ENCODE measurements at regions not wholly inside any gene's neighbourhood (a gene's known extent, or its start where the extent isn't known, plus 50 kb on each side); places are given as distances from the start of the nearest gene placed in this dataset.
"Not testable (repeated sequence)": the region's sequence is repeated elsewhere in the genome, so short reads cannot be mapped to it uniquely, and the experiment has no call there.

- Histone ChIP-seq H3K4me1 (ENCODE audit: control insufficient read depth, insufficient read depth, low read length) (no peaks in the 10 kb centered on the region), H3K4me3 (ENCODE audit: insufficient read depth, low read depth, low read length) (no peak overlapping the region), H3K36me3 (ENCODE audit: control insufficient read depth, insufficient read depth, low read length) (no peaks in the 10 kb centered on the region), H3K27ac (ENCODE audit: insufficient read depth, low read depth, low read length, poor library complexity, severe bottlenecking) (no peak overlapping the region), H3K27me3 (ENCODE audit: control insufficient read depth, insufficient read depth, low read length, poor library complexity, severe bottlenecking) (no peaks in the 10 kb centered on the region), H3K9me3 (ENCODE audit: control insufficient read depth, low read length) (no peaks in the 10 kb centered on the region)
- 92 to 94% methylated on average over 4 of the region's 4 CpGs for WGBS, 2 experiments
Observed at GRCh38 chr7:119982884-119983283, 290.1 kb upstream of the KCND2 start.

- H3K4me1 ChIP-seq (ENCODE audit: control insufficient read depth, insufficient read depth, low read length): no peaks in the 10 kb centered on the region
- WGBS, 2 experiments: 95% methylated on average over 5 of the region's 5 CpGs
- no peak overlapping the region for H3K27ac ChIP-seq (ENCODE audit: insufficient read depth, low read depth, low read length, poor library complexity, severe bottlenecking)
- H3K4me3 ChIP-seq (ENCODE audit: insufficient read depth, low read depth, low read length): no peak overlapping the region
- H3K9me3 ChIP-seq (ENCODE audit: control insufficient read depth, low read length): no peaks in the 10 kb centered on the region
- no peaks in the 10 kb centered on the region for H3K36me3 ChIP-seq (ENCODE audit: control insufficient read depth, insufficient read depth, low read length)
- no peaks in the 10 kb centered on the region for H3K27me3 ChIP-seq (ENCODE audit: control insufficient read depth, insufficient read depth, low read length, poor library complexity, severe bottlenecking)
Observed at GRCh38 chr7:119983468-119983867, 289.5 kb upstream of the KCND2 start.

GRCh38 chr7:119984247-119984646 is 288.7 kb upstream of the KCND2 start:
- H3K4me3 ChIP-seq (ENCODE audit: insufficient read depth, low read depth, low read length): no peak overlapping the region
- no peaks in the 10 kb centered on the region for H3K9me3 ChIP-seq (ENCODE audit: control insufficient read depth, low read length)
- no peaks in the 10 kb centered on the region for H3K4me1 ChIP-seq (ENCODE audit: control insufficient read depth, insufficient read depth, low read length)
- H3K27ac ChIP-seq (ENCODE audit: insufficient read depth, low read depth, low read length, poor library complexity, severe bottlenecking): no peak overlapping the region
- no peaks in the 10 kb centered on the region for H3K36me3 ChIP-seq (ENCODE audit: control insufficient read depth, insufficient read depth, low read length)
- WGBS, 2 experiments: 92 to 97% methylated on average over 3 of the region's 3 CpGs
- H3K27me3 ChIP-seq (ENCODE audit: control insufficient read depth, insufficient read depth, low read length, poor library complexity, severe bottlenecking): no peaks in the 10 kb centered on the region

GRCh38 chr7:119988401-119988800 is 284.6 kb upstream of the KCND2 start:
- 95 to 100% methylated on average over 1 of the region's 1 CpG for WGBS, 2 experiments
- H3K4me3 ChIP-seq (ENCODE audit: insufficient read depth, low read depth, low read length): no peak overlapping the region

GRCh38 chr7:119994928-119995327 is 278.0 kb upstream of the KCND2 start:
- H3K27ac ChIP-seq (ENCODE audit: insufficient read depth, low read depth, low read length, poor library complexity, severe bottlenecking): no peak overlapping the region
- H3K4me1 ChIP-seq (ENCODE audit: control insufficient read depth, insufficient read depth, low read length): no peaks in the 10 kb centered on the region
- no peaks in the 10 kb centered on the region for H3K27me3 ChIP-seq (ENCODE audit: control insufficient read depth, insufficient read depth, low read length, poor library complexity, severe bottlenecking)
- no peaks in the 10 kb centered on the region for H3K36me3 ChIP-seq (ENCODE audit: control insufficient read depth, insufficient read depth, low read length)
- no peaks in the 10 kb centered on the region for H3K9me3 ChIP-seq (ENCODE audit: control insufficient read depth, low read length)
- 80 to 91% methylated on average over 3 of the region's 3 CpGs for WGBS, 2 experiments
- H3K4me3 ChIP-seq (ENCODE audit: insufficient read depth, low read depth, low read length): no peak overlapping the region

More at GRCh38 chr7:119988401-119988800, 284.6 kb upstream of the KCND2 start:
- Histone ChIP-seq H3K27ac (ENCODE audit: insufficient read depth, low read depth, low read length, poor library complexity, severe bottlenecking) (no peak overlapping the region), H3K9me3 (ENCODE audit: control insufficient read depth, low read length) (no peaks in the 10 kb centered on the region), H3K36me3 (ENCODE audit: control insufficient read depth, insufficient read depth, low read length) (no peaks in the 10 kb centered on the region), H3K4me1 (ENCODE audit: control insufficient read depth, insufficient read depth, low read length) (no peaks in the 10 kb centered on the region), H3K27me3 (ENCODE audit: control insufficient read depth, insufficient read depth, low read length, poor library complexity, severe bottlenecking) (no peaks in the 10 kb centered on the region)

GRCh38 chr7:119996634-119997033 is 276.3 kb upstream of the KCND2 start:
- no peaks in the 10 kb centered on the region for H3K27me3 ChIP-seq (ENCODE audit: control insufficient read depth, insufficient read depth, low read length, poor library complexity, severe bottlenecking)
- H3K36me3 ChIP-seq (ENCODE audit: control insufficient read depth, insufficient read depth, low read length): no peaks in the 10 kb centered on the region
- no peak overlapping the region for H3K27ac ChIP-seq (ENCODE audit: insufficient read depth, low read depth, low read length, poor library complexity, severe bottlenecking)
- 93 to 100% methylated on average over 3 of the region's 3 CpGs for WGBS, 2 experiments
- no peak overlapping the region for H3K4me3 ChIP-seq (ENCODE audit: insufficient read depth, low read depth, low read length)
- H3K9me3 ChIP-seq (ENCODE audit: control insufficient read depth, low read length): no peaks in the 10 kb centered on the region
- H3K4me1 ChIP-seq (ENCODE audit: control insufficient read depth, insufficient read depth, low read length): no peaks in the 10 kb centered on the region

GRCh38 chr7:119999738-120000475 is 273.1 kb upstream of the KCND2 start:
- WGBS, 2 experiments: 96 to 97% methylated on average over 4 of the region's 5 CpGs

GRCh38 chr7:120005720-120006119 is 267.3 kb upstream of the KCND2 start:
- Histone ChIP-seq H3K4me3 (ENCODE audit: insufficient read depth, low read depth, low read length) (no peak overlapping the region), H3K9me3 (ENCODE audit: control insufficient read depth, low read length) (no peaks in the 10 kb centered on the region), H3K27me3 (ENCODE audit: control insufficient read depth, insufficient read depth, low read length, poor library complexity, severe bottlenecking) (no peaks in the 10 kb centered on the region), H3K36me3 (ENCODE audit: control insufficient read depth, insufficient read depth, low read length) (no peaks in the 10 kb centered on the region), H3K4me1 (ENCODE audit: control insufficient read depth, insufficient read depth, low read length) (no peaks in the 10 kb centered on the region), H3K27ac (ENCODE audit: insufficient read depth, low read depth, low read length, poor library complexity, severe bottlenecking) (no peak overlapping the region)
- WGBS, 2 experiments: 92 to 94% methylated on average over 6 of the region's 6 CpGs

More at GRCh38 chr7:119999738-120000475, 273.1 kb upstream of the KCND2 start:
- Histone ChIP-seq H3K36me3 (ENCODE audit: control insufficient read depth, insufficient read depth, low read length) (no peaks in the 10 kb centered on the region), H3K27ac (ENCODE audit: insufficient read depth, low read depth, low read length, poor library complexity, severe bottlenecking) (no peak overlapping the region), H3K4me3 (ENCODE audit: insufficient read depth, low read depth, low read length) (no peak overlapping the region), H3K27me3 (ENCODE audit: control insufficient read depth, insufficient read depth, low read length, poor library complexity, severe bottlenecking) (no peaks in the 10 kb centered on the region), H3K9me3 (ENCODE audit: control insufficient read depth, low read length) (no peaks in the 10 kb centered on the region), H3K4me1 (ENCODE audit: control insufficient read depth, insufficient read depth, low read length) (no peaks in the 10 kb centered on the region)

GRCh38 chr7:120014301-120014700 is 258.7 kb upstream of the KCND2 start:
- H3K36me3 ChIP-seq (ENCODE audit: control insufficient read depth, insufficient read depth, low read length); H3K9me3 ChIP-seq (ENCODE audit: control insufficient read depth, low read length); H3K4me1 ChIP-seq (ENCODE audit: control insufficient read depth, insufficient read depth, low read length); H3K27ac ChIP-seq (ENCODE audit: insufficient read depth, low read depth, low read length, poor library complexity, severe bottlenecking); H3K4me3 ChIP-seq (ENCODE audit: insufficient read depth, low read depth, low read length); H3K27me3 ChIP-seq (ENCODE audit: control insufficient read depth, insufficient read depth, low read length, poor library complexity, severe bottlenecking): not testable (repeated sequence)
- 67 to 73% methylated on average over 3 to 5 of the region's 5 CpGs for WGBS, 2 experiments

GRCh38 chr7:120014925-120015465 is 258.0 kb upstream of the KCND2 start:
- 65 to 74% methylated on average over 4 of the region's 4 CpGs for WGBS, 2 experiments
- peak overlapping the region; percentile 11 for H3K27ac ChIP-seq (ENCODE audit: insufficient read depth, low read depth, low read length, poor library complexity, severe bottlenecking)

More at GRCh38 chr7:120014925-120015465, 258.0 kb upstream of the KCND2 start:
- no peaks in the 10 kb centered on the region for H3K36me3 ChIP-seq (ENCODE audit: control insufficient read depth, insufficient read depth, low read length)
- H3K4me1 ChIP-seq (ENCODE audit: control insufficient read depth, insufficient read depth, low read length): peaks cover 7% of the 10 kb centered on the region
- H3K4me3 ChIP-seq (ENCODE audit: insufficient read depth, low read depth, low read length): no peak overlapping the region
- H3K27me3 ChIP-seq (ENCODE audit: control insufficient read depth, insufficient read depth, low read length, poor library complexity, severe bottlenecking): no peaks in the 10 kb centered on the region
- no peaks in the 10 kb centered on the region for H3K9me3 ChIP-seq (ENCODE audit: control insufficient read depth, low read length)

All from ectodermal cell (in vitro differentiated cells).